ENCODE measurements at regions not wholly inside any gene's neighbourhood (a gene's known extent, or its start where the extent isn't known, plus 50 kb on each side); places are given as distances from the start of the nearest gene placed in this dataset.

- in situ Hi-C loops (cut with HindIII; ENCODE audit: low sequenced_read_pairs), result no loop called here
- no peak overlapping the region for H3K4me3 ChIP-seq (ENCODE audit: low read depth, low read length)
- no peak for TF ChIP-seq CTCF (IDR thresholded peaks at IDR 0.05; ENCODE audit: low read depth, low read length, missing control alignments)
- no peak for DNase-seq (ENCODE audit: low read depth)
Measured at GRCh38 chr6:139659711-139660110, 285.3 kb upstream of the CITED2 start.

GRCh38 chr6:139659196-139659595 is 284.7 kb upstream of the CITED2 start:
- TF ChIP-seq CTCF (IDR thresholded peaks at IDR 0.05; ENCODE audit: low read depth, low read length, missing control alignments), result no peak
- in situ Hi-C loops (cut with HindIII; ENCODE audit: low sequenced_read_pairs), result no loop called here
- H3K4me3 ChIP-seq (ENCODE audit: low read depth, low read length), result no peak overlapping the region
- DNase-seq (ENCODE audit: low read depth), result no peak

GRCh38 chr6:139657119-139657518 is 282.7 kb upstream of the CITED2 start:
- in situ Hi-C loops (cut with HindIII; ENCODE audit: low sequenced_read_pairs), result no loop called here

GRCh38 chr6:139655783-139656705 is 281.6 kb upstream of the CITED2 start:
- no peak for DNase-seq (ENCODE audit: low read depth)
- no peak for TF ChIP-seq CTCF (IDR thresholded peaks at IDR 0.05; ENCODE audit: low read depth, low read length, missing control alignments)
- in situ Hi-C loops (cut with HindIII; ENCODE audit: low sequenced_read_pairs), result no loop called here
- H3K4me3 ChIP-seq (ENCODE audit: low read depth, low read length), result no peak overlapping the region

More at GRCh38 chr6:139657119-139657518, 282.7 kb upstream of the CITED2 start:
- TF ChIP-seq CTCF (IDR thresholded peaks at IDR 0.05; ENCODE audit: low read depth, low read length, missing control alignments), result no peak
- no peak overlapping the region for H3K4me3 ChIP-seq (ENCODE audit: low read depth, low read length)
- no peak for DNase-seq (ENCODE audit: low read depth)

GRCh38 chr6:139654888-139655782 is 280.7 kb upstream of the CITED2 start:
- H3K4me3 ChIP-seq (ENCODE audit: low read depth, low read length), result no peak overlapping the region
- in situ Hi-C loops (cut with HindIII; ENCODE audit: low sequenced_read_pairs), result no loop called here
- no peak for DNase-seq (ENCODE audit: low read depth)
- TF ChIP-seq CTCF (IDR thresholded peaks at IDR 0.05; ENCODE audit: low read depth, low read length, missing control alignments), result no peak

GRCh38 chr6:139654309-139654708 is 279.9 kb upstream of the CITED2 start:
- TF ChIP-seq CTCF (IDR thresholded peaks at IDR 0.05; ENCODE audit: low read depth, low read length, missing control alignments), result no peak
- DNase-seq (ENCODE audit: low read depth), result no peak
- in situ Hi-C loops (cut with HindIII; ENCODE audit: low sequenced_read_pairs), result no loop called here

More at GRCh38 chr6:139654309-139654708, 279.9 kb upstream of the CITED2 start:
- H3K4me3 ChIP-seq (ENCODE audit: low read depth, low read length), result no peak overlapping the region
